ENCODE measurements at regions not wholly inside any gene's neighbourhood (a gene's known extent, or its start where the extent isn't known, plus 50 kb on each side); places are given as distances from the start of the nearest gene placed in this dataset.

DNA sequence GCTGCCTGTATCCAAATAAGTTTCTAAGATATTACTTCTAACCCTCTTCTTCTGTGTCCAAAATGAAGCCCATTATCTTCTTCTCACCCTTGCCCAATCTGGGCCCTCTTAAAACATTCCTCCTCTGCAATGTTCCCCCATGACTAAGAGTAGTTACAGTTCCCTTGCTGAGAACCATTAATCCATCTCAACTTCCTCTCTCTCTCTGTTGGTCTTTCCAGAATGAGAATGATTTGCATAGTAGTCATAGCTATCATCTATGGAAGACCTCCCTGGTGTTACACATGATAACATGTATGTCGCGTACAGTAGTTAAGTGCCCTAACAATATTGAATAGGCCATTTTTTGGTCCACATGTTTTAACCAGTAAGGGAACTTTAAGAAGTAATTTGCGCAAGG lies 177.9 kb downstream of the ANXA2 start:
- no peak for TF ChIP-seq KDM5A (IDR thresholded peaks at IDR 0.05)
- TF ChIP-seq, protein P1, sequence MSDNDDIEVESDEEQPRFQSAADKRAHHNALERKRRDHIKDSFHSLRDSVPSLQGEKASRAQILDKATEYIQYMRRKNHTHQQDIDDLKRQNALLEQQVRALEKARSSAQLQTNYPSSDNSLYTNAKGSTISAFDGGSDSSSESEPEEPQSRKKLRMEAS (IDR thresholded peaks at IDR 0.05) = no peak
- TF ChIP-seq ZFP36 (IDR thresholded peaks at IDR 0.05; ENCODE audit: borderline replicate concordance, partially characterized antibody) = no peak
- no peak for TF ChIP-seq RARB (CRISPR knock-in tag; IDR thresholded peaks at IDR 0.05)
- TF ChIP-seq, protein P2, sequence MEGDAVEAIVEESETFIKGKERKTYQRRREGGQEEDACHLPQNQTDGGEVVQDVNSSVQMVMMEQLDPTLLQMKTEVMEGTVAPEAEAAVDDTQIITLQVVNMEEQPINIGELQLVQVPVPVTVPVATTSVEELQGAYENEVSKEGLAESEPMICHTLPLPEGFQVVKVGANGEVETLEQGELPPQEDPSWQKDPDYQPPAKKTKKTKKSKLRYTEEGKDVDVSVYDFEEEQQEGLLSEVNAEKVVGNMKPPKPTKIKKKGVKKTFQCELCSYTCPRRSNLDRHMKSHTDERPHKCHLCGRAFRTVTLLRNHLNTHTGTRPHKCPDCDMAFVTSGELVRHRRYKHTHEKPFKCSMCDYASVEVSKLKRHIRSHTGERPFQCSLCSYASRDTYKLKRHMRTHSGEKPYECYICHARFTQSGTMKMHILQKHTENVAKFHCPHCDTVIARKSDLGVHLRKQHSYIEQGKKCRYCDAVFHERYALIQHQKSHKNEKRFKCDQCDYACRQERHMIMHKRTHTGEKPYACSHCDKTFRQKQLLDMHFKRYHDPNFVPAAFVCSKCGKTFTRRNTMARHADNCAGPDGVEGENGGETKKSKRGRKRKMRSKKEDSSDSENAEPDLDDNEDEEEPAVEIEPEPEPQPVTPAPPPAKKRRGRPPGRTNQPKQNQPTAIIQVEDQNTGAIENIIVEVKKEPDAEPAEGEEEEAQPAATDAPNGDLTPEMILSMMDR (IDR thresholded peaks at IDR 0.05) = no peak
- no peak for TF ChIP-seq POLR2A (IDR thresholded peaks at IDR 0.05; ENCODE audit: low read length)
- no peak for TF ChIP-seq RAD21 (conservative IDR thresholded peaks at IDR 0.05 in 1 of 2, IDR thresholded peaks at IDR 0.05 in 1 of 2)
- no peak for TF ChIP-seq RCOR1 (IDR thresholded peaks at IDR 0.05; ENCODE audit: low read depth, low read length)
- TF ChIP-seq POLR2AphosphoS2 (conservative IDR thresholded peaks at IDR 0.05; ENCODE audit: low read length) = no peak
- TF ChIP-seq MYC (IDR thresholded peaks at IDR 0.05; ENCODE audit: borderline replicate concordance, low read length) = no peak
- TF ChIP-seq NFE2L2 (conservative IDR thresholded peaks at IDR 0.05; ENCODE audit: low read length) = no peak
- TF ChIP-seq JUN (IDR thresholded peaks at IDR 0.05) = no peak
- no peak for TF ChIP-seq FOSL2 (IDR thresholded peaks at IDR 0.05)
- no peak for TF ChIP-seq FOSL2 (CRISPR knock-in tag; IDR thresholded peaks at IDR 0.05)

Data from A549 (cell line).